Mesenchymal stem cell (in vitro differentiated cells and primary cell): ENCODE measurements at regions not wholly inside any gene's neighbourhood (a gene's known extent, or its start where the extent isn't known, plus 50 kb on each side); places are given as distances from the start of the nearest gene placed in this dataset.

Experiments used
- DNase-seq: peaks from one replicate; pipeline ENCODE4 v3.0.0-alpha.2; 2013
- H2AFZ ChIP-seq: one replicate; pipeline ENCODE4 v1.6.1; 2013; ENCODE audit warnings: low read depth, mild to moderate bottlenecking, control low read depth, inconsistent platforms, low read length, moderate library complexity
- H2AK5ac ChIP-seq: 2 replicates; pipeline ENCODE4 v1.6.1; 2013; ENCODE audit warnings: low read length, moderate library complexity, mild to moderate bottlenecking, inconsistent platforms; ENCODE audit not compliant: severe bottlenecking
- H2BK120ac ChIP-seq: one replicate; pipeline ENCODE4 v1.6.1; 2013; ENCODE audit warnings: low read depth, mild to moderate bottlenecking, inconsistent platforms, low read length, moderate library complexity
- H2BK12ac ChIP-seq, 2 experiments: one replicate each; pipeline ENCODE4 v1.6.1; 2013; ENCODE audit warnings: inconsistent platforms in 2 of 2, low read length in 2 of 2, mild to moderate bottlenecking in 2 of 2, moderate library complexity in 2 of 2, control low read depth in 1 of 2
- H2BK15ac ChIP-seq: one replicate; pipeline ENCODE4 v1.6.1; 2013; ENCODE audit warnings: mild to moderate bottlenecking, low read depth, inconsistent platforms; ENCODE audit not compliant: poor library complexity, severe bottlenecking
- H2BK5ac ChIP-seq: 2 replicates; pipeline ENCODE4 v1.6.1; 2013; ENCODE audit warnings: low read depth, mild to moderate bottlenecking, low read length, control low read depth, inconsistent platforms; ENCODE audit not compliant: poor library complexity, severe bottlenecking
- H3K14ac ChIP-seq, 2 experiments: one replicate each; pipeline ENCODE4 v1.6.1; 2013; ENCODE audit warnings: inconsistent platforms in 2 of 2, low read length in 2 of 2, control low read depth in 1 of 2, mild to moderate bottlenecking in 1 of 2, moderate library complexity in 1 of 2
- H3K18ac ChIP-seq, 2 experiments: one replicate each; pipeline ENCODE4 v1.6.1; 2013; ENCODE audit warnings: inconsistent platforms in 2 of 2, low read length in 2 of 2, control low read depth in 1 of 2, low read depth in 1 of 2, mild to moderate bottlenecking in 1 of 2
- H3K23ac ChIP-seq, 2 experiments: one replicate each; pipeline ENCODE4 v1.6.1; 2013; ENCODE audit warnings: inconsistent platforms in 2 of 2, low read length in 2 of 2, mild to moderate bottlenecking in 2 of 2, moderate library complexity in 2 of 2, control low read depth in 1 of 2
- H3K27ac ChIP-seq: 2 replicates; pipeline ENCODE4 v1.5.1; 2013; ENCODE audit warnings: mild to moderate bottlenecking, moderate library complexity, low read length, control low read depth, inconsistent platforms; ENCODE audit not compliant: poor library complexity, severe bottlenecking
- H3K27me3 ChIP-seq, 2 experiments: 2 replicates each; pipeline versions ENCODE4 v1.6.1 to v1.7.0; 2013; ENCODE audit warnings: low read length in 2 of 2, mild to moderate bottlenecking in 2 of 2, moderate library complexity in 2 of 2, control low read depth in 1 of 2, inconsistent platforms in 1 of 2; ENCODE audit not compliant: control insufficient read depth in 1 of 2, insufficient read depth in 1 of 2
- H3K36me3 ChIP-seq, 2 experiments: 2 replicates each; pipeline versions ENCODE4 v1.6.1 to v1.7.0; 2013; ENCODE audit warnings: low read length in 2 of 2, control low read depth in 1 of 2, inconsistent platforms in 1 of 2, low read depth in 1 of 2, mild to moderate bottlenecking in 1 of 2; ENCODE audit not compliant: insufficient read depth in 2 of 2, control insufficient read depth in 1 of 2
- H3K4ac ChIP-seq, 2 experiments: one replicate each; pipeline ENCODE4 v1.6.1; 2013; ENCODE audit warnings: inconsistent platforms in 2 of 2, low read length in 2 of 2, mild to moderate bottlenecking in 2 of 2, moderate library complexity in 2 of 2, control low read depth in 1 of 2, low read depth in 1 of 2
- H3K4me1 ChIP-seq: 2 replicates; pipeline ENCODE4 v1.6.1; 2013; ENCODE audit warnings: low read depth, low read length, control low read depth; ENCODE audit not compliant: control insufficient read depth, insufficient read depth
- H3K4me2 ChIP-seq: 2 replicates; pipeline ENCODE4 v1.6.1; 2013; ENCODE audit warnings: low read length, mild to moderate bottlenecking, inconsistent platforms; ENCODE audit not compliant: poor library complexity, severe bottlenecking
- H3K4me3 ChIP-seq, 2 experiments: 2 replicates each; pipeline versions ENCODE4 v1.5.1 to v1.7.0; 2013; ENCODE audit warnings: low read length in 2 of 2, mild to moderate bottlenecking in 2 of 2, control low read depth in 1 of 2, low read depth in 1 of 2; ENCODE audit not compliant: insufficient read depth in 1 of 2
- H3K79me1 ChIP-seq: replicated peaks from 2 replicates; pipeline ENCODE4 v1.6.1; 2013; ENCODE audit warnings: mild to moderate bottlenecking, control low read depth, low read length, inconsistent platforms; ENCODE audit not compliant: poor library complexity, severe bottlenecking
- H3K9ac ChIP-seq: 2 replicates; pipeline ENCODE4 v1.7.0; 2013; ENCODE audit warnings: mild to moderate bottlenecking, low read length, moderate library complexity
- H3K9me3 ChIP-seq: 2 replicates; pipeline ENCODE4 v1.7.0; 2013; ENCODE audit warnings: mild to moderate bottlenecking, low read length; ENCODE audit not compliant: control insufficient read depth
- H4K8ac ChIP-seq: one replicate; pipeline ENCODE4 v1.6.1; 2013; ENCODE audit warnings: inconsistent platforms, mild to moderate bottlenecking, low read length, moderate library complexity
- H4K91ac ChIP-seq: one replicate; pipeline ENCODE4 v1.6.1; 2013; ENCODE audit warnings: mild to moderate bottlenecking, low read length, inconsistent platforms
- WGBS: methylation state at CpG from one replicate; pipeline ENCODE4 v1.1.7; 2013; ENCODE audit warnings: mixed read lengths; 5-methylcytosine and 5-hydroxymethylcytosine counted together

GRCh38 chr4:160709026-160709425 lies 1454.8 kb downstream of the FSTL5 start:
- no peak overlapping the region for H4K91ac ChIP-seq
- no peak overlapping the region for H2BK120ac ChIP-seq
- H3K4ac ChIP-seq: no peak overlapping the region
- no peaks in the 10 kb centered on the region for H3K4me1 ChIP-seq
- no peak overlapping the region for H2BK12ac ChIP-seq
- H4K8ac ChIP-seq: no peak overlapping the region
- H3K14ac ChIP-seq: no peak overlapping the region
- H3K27me3 ChIP-seq: no peaks in the 10 kb centered on the region
- no peak overlapping the region for H2BK15ac ChIP-seq
- no peak overlapping the region for H3K18ac ChIP-seq
- H3K79me1 ChIP-seq: no peaks in the 10 kb centered on the region
- H3K23ac ChIP-seq: no peak overlapping the region
- no peak overlapping the region for H3K27ac ChIP-seq
- no peak overlapping the region for H2AK5ac ChIP-seq
- no peak overlapping the region for H2BK5ac ChIP-seq
- no peak overlapping the region for H3K9ac ChIP-seq
- no peak overlapping the region for H3K4me3 ChIP-seq
- no peak overlapping the region for H3K4me2 ChIP-seq
- DNase-seq: no peak
- no peaks in the 10 kb centered on the region for H3K36me3 ChIP-seq
- H3K9me3 ChIP-seq: no peaks in the 10 kb centered on the region
- 85% methylated on average over 2 of the region's 2 CpGs for WGBS
- H2AFZ ChIP-seq: no peak overlapping the region

- Histone ChIP-seq H3K4me1 (no peaks in the 10 kb centered on the region), H3K4me2 (no peak overlapping the region), H3K4me3 (no peak overlapping the region), H2BK120ac (no peak overlapping the region), H2AFZ (no peak overlapping the region), H3K27ac (no peak overlapping the region), H2BK12ac (no peak overlapping the region), H2BK5ac (no peak overlapping the region), H2BK15ac (no peak overlapping the region), H4K91ac (no peak overlapping the region), H3K4ac (no peak overlapping the region), H2AK5ac (no peak overlapping the region), H3K9me3 (no peaks in the 10 kb centered on the region), H3K18ac (no peak overlapping the region), H3K36me3 (no peaks in the 10 kb centered on the region), H3K9ac (no peak overlapping the region), H3K79me1 (no peaks in the 10 kb centered on the region), H3K27me3 (no peaks in the 10 kb centered on the region), H3K23ac (no peak overlapping the region), H4K8ac (no peak overlapping the region), H3K14ac (no peak overlapping the region)
- DNase-seq: no peak
- no CpG with 5 or more reads among the region's 1 CpG for WGBS
Measured at GRCh38 chr4:160709546-160709945, 1454.3 kb downstream of the FSTL5 start.

GRCh38 chr4:160716551-160716950 lies 1447.2 kb downstream of the FSTL5 start:
- Histone ChIP-seq H2BK5ac (no peak overlapping the region), H2AK5ac (no peak overlapping the region), H3K14ac (no peak overlapping the region), H3K79me1 (no peaks in the 10 kb centered on the region), H3K27ac (no peak overlapping the region), H3K4me1 (no peaks in the 10 kb centered on the region), H3K27me3 (no peaks in the 10 kb centered on the region), H3K4ac (no peak overlapping the region), H3K4me3 (no peak overlapping the region), H3K4me2 (no peak overlapping the region), H3K9me3 (peaks cover 10% of the 10 kb centered on the region), H4K91ac (no peak overlapping the region), H2AFZ (no peak overlapping the region), H4K8ac (no peak overlapping the region), H3K9ac (no peak overlapping the region), H3K18ac (no peak overlapping the region), H2BK15ac (no peak overlapping the region), H3K23ac (no peak overlapping the region), H3K36me3 (no peaks in the 10 kb centered on the region), H2BK12ac (no peak overlapping the region), H2BK120ac (no peak overlapping the region)
- no peak for DNase-seq
- 93% methylated on average over 2 of the region's 2 CpGs for WGBS

GRCh38 chr4:160717848-160718247 lies 1446.0 kb downstream of the FSTL5 start:
- no peak overlapping the region for H2BK15ac ChIP-seq
- no peak overlapping the region for H3K18ac ChIP-seq
- peaks cover 10% of the 10 kb centered on the region for H3K9me3 ChIP-seq
- H3K4ac ChIP-seq: no peak overlapping the region
- no peak overlapping the region for H2AK5ac ChIP-seq
- no peaks in the 10 kb centered on the region for H3K36me3 ChIP-seq
- no peak overlapping the region for H2BK120ac ChIP-seq
- no peak overlapping the region for H3K9ac ChIP-seq
- H2AFZ ChIP-seq: no peak overlapping the region
- no CpG with 5 or more reads among the region's 2 CpGs for WGBS
- no peak overlapping the region for H3K4me2 ChIP-seq
- H3K79me1 ChIP-seq: no peaks in the 10 kb centered on the region
- no peak overlapping the region for H4K91ac ChIP-seq
- H3K14ac ChIP-seq: no peak overlapping the region
- no peak overlapping the region for H3K4me3 ChIP-seq
- DNase-seq: no peak
- no peak overlapping the region for H2BK5ac ChIP-seq
- no peak overlapping the region for H3K23ac ChIP-seq
- H3K27ac ChIP-seq: no peak overlapping the region
- H4K8ac ChIP-seq: no peak overlapping the region
- no peak overlapping the region for H2BK12ac ChIP-seq
- no peaks in the 10 kb centered on the region for H3K4me1 ChIP-seq
- H3K27me3 ChIP-seq: no peaks in the 10 kb centered on the region
